GM18870 (cell line): ENCODE measurements at regions not wholly inside any gene's neighbourhood (a gene's known extent, or its start where the extent isn't known, plus 50 kb on each side); places are given as distances from the start of the nearest gene placed in this dataset.
"Not testable (repeated sequence)": the region's sequence is repeated elsewhere in the genome, so short reads cannot be mapped to it uniquely, and the experiment has no call there.

Source experiments
- ATAC-seq: cut with Tn5 transposase; IDR thresholded peaks from one replicate; pipeline ENCODE4 v1.9.1; 2021; ENCODE audit warnings: moderate library complexity; ENCODE audit not compliant: unreplicated experiment

GRCh38 chr2:128591022-128591860, 272.6 kb upstream of the HS6ST1 start:
- no peak for ATAC-seq

GRCh38 chr2:128591861-128592822, 273.5 kb upstream of the HS6ST1 start:
- no peak for ATAC-seq

- ATAC-seq, result no peak
Measured at GRCh38 chr2:128593518-128593878, 274.8 kb upstream of the HS6ST1 start.

- ATAC-seq, result no peak
Measured at GRCh38 chr2:128593879-128594650, 275.4 kb upstream of the HS6ST1 start.

GRCh38 chr2:128594651-128594910, 275.9 kb upstream of the HS6ST1 start:
- no peak for ATAC-seq

- ATAC-seq, result no peak
Measured at GRCh38 chr2:128594953-128595677, 276.4 kb upstream of the HS6ST1 start.

- ATAC-seq, result no peak
Measured at GRCh38 chr2:128595763-128596395, 277.2 kb upstream of the HS6ST1 start.

- no peak for ATAC-seq
Measured at GRCh38 chr2:128596396-128597120, 277.9 kb upstream of the HS6ST1 start.

- no peak for ATAC-seq
Measured at GRCh38 chr2:128597121-128597762, 278.6 kb upstream of the HS6ST1 start.

GRCh38 chr2:128598260-128598659, 279.6 kb upstream of the HS6ST1 start:
- not testable (repeated sequence) for ATAC-seq

GRCh38 chr2:128598862-128599441, 280.3 kb upstream of the HS6ST1 start:
- no peak for ATAC-seq

- ATAC-seq, result no peak
Measured at GRCh38 chr2:128599700-128600099, 281.0 kb upstream of the HS6ST1 start.

- ATAC-seq, result no peak
Measured at GRCh38 chr2:128600581-128601297, 282.1 kb upstream of the HS6ST1 start.

- no peak for ATAC-seq
Measured at GRCh38 chr2:128601298-128602037, 282.8 kb upstream of the HS6ST1 start.

GRCh38 chr2:128602038-128602698, 283.5 kb upstream of the HS6ST1 start:
- ATAC-seq, result no peak

- no peak for ATAC-seq
Measured at GRCh38 chr2:128602699-128603101, 284.0 kb upstream of the HS6ST1 start.

- no peak for ATAC-seq
Measured at GRCh38 chr2:128603411-128603924, 284.8 kb upstream of the HS6ST1 start.
